ENCODE measurements at regions not wholly inside any gene's neighbourhood (a gene's known extent, or its start where the extent isn't known, plus 50 kb on each side); places are given as distances from the start of the nearest gene placed in this dataset.
"Not testable (repeated sequence)": the region's sequence is repeated elsewhere in the genome, so short reads cannot be mapped to it uniquely, and the experiment has no call there.

DNA sequence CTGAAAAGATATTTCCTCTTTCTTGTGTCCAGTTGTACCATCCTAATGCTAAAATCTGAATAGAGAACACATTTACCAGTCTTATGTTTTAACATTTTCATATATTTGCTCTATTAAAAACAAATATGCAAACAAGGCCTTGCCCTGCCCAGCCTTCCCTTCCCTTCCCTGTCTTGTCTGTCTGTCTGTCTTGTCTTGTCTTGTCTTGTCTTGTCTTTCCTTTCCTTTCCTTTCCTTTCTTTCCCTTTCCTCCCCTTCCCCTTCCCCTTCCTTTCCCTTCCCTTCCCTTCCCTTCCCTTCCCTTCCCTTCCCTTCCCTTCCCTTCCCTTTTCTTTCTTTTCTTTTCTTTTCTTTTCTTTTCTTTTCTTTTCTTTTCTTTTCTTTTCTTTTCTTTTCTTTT is 1103.5 kb downstream of the STIM2 start:
- no peak for DNase-seq (ENCODE audit: low read depth)

- no peak for DNase-seq (ENCODE audit: low read depth)
Measured at GRCh38 chr4:27966664-27967063, 1106.0 kb downstream of the STIM2 start.

- DNase-seq (ENCODE audit: low read depth): no peak
Measured at GRCh38 chr4:27973056-27973455, 1112.4 kb downstream of the STIM2 start.

GRCh38 chr4:27973700-27974099 is 1113.1 kb downstream of the STIM2 start:
- DNase-seq (ENCODE audit: low read depth): no peak

DNA sequence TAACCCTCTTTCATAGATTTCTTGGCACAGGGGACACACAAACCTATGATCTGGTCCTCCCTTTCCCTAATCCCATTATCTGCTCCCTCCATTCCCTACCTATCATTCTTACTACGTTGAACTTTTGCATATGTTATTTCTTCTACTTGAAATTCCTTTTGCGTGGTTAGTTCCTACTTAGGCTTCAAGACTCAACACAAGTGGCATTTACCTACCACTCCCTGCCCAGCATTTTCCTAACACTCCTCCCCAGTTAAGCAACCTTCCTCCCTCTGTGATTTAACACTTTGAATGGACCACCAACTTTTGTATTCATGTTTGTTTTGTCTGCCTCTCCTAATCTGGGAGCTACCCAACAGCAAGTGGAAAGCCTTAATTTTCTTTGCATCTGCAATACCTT is 1113.7 kb downstream of the STIM2 start:
- DNase-seq (ENCODE audit: low read depth): no peak

DNA sequence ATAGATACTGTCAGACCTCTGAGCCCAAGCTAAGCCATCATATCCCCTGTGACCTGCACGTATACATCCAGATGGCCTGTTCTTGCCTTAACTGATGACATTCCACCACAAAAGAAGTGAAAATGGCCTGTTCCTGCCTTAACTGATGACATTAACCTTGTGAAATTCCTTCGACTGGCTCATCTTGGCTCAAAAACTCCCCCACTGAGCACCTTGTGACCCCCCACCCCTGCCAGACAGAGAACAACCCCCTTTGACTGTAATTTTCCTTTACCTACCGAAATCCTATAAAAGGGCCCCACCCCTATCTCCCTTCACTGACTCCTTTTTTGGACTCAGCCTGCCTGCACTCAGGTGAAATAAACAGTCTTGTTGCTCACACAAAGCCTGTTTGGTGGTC is 1114.2 kb downstream of the STIM2 start:
- not testable (repeated sequence) for DNase-seq (ENCODE audit: low read depth)

DNA sequence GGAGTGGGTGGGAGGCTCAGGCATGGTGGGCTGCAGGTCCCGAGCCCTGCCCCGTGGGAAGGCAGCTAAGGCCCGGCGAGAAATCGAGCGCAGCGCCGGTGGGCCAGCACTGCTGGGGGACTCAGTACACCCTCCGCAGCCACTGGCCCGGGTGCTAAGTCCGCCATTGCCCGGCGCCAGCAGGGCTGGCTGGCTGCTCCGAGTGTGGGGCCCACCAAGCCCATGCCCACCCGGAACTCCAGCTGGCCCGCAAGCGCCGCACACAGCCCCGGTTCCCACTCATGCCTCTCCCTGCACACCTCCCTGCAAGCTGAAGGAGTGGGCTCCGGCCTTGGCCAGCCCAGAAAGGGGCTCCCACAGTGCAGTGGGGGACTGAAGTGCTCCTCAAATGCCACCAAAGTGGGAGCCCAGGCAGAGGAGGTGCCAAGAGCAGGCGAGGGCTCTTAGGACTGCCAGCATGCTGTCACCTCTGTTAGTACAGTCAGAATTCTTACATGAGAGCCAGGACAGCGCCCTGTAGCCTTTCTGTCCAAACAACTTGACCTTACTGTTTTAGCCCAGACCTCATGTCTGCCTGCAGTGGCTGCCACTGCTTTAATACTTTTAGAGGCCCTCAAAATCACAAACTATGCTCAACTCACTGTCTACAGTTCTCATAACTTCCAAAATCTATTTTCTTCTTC is 1117.9 kb downstream of the STIM2 start:
- DNase-seq (ENCODE audit: low read depth): not testable (repeated sequence)

- DNase-seq (ENCODE audit: low read depth): no peak
Measured at GRCh38 chr4:27985522-27985921, 1124.9 kb downstream of the STIM2 start.

DNA sequence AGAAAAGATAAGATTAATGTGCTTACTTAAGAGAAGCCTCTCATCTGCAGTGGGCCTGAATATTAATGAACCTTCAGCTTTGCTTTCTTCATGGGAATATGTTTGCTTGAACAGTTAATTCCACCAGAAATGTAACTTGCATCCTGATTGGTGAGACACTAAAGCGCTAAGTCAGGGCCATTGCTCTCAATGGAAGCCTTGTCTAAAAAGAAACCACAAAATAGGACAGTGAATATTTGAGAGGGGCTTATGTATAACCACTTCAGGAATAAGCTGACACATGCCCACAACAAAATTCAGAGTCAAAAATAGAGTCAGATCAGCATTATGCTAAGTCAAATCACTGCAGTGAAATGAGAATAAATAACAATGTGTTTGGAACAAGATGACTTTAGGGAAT is 1125.8 kb downstream of the STIM2 start:
- no peak for DNase-seq (ENCODE audit: low read depth)

- DNase-seq (ENCODE audit: low read depth): no peak
Measured at GRCh38 chr4:28001698-28002097, 1141.1 kb downstream of the STIM2 start.

- DNase-seq (ENCODE audit: low read depth): no peak
Measured at GRCh38 chr4:28004520-28004919, 1143.9 kb downstream of the STIM2 start.

DNA sequence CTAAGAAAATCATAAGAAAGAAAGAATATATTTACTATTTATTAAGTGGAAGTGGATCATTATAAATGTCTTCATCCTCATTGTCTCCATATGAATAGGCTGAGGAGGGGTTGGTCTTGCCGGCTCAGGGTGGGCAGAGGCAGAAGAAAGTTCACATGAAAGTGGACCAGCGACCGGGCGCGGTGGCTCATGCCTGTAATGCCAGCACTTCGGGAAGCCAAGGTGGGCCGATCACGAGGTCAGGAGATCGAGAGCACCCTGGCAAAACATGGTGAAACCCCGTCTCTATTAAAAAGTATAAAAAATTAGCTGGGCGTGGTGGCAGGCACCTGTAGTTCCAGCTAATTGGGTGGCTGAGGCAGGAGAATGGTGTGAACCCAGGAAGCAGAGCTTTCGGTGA is 1145.4 kb downstream of the STIM2 start:
- no peak for DNase-seq (ENCODE audit: low read depth)

- DNase-seq (ENCODE audit: low read depth): no peak
Measured at GRCh38 chr4:28007693-28008092, 1147.1 kb downstream of the STIM2 start.

DNA sequence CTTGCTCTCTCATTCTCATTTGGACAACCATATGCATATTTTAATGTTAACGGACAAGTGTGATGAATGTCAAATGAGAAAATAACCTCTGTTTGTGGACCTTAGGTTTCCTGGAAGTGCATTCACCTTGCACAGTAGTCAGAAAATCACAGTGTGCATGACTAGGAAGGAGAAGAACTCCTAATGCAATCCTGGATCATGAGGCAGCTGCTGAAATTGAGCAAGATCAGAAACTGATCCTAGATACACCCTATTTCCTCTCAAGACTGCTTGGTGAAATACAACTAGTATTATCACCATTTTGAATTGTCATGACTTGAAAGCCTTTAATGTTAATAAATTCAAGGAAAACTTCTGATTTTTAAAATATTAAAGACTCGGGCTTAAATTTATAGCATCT is 1148.9 kb downstream of the STIM2 start:
- DNase-seq (ENCODE audit: low read depth): no peak

- DNase-seq (ENCODE audit: low read depth): no peak
Measured at GRCh38 chr4:28010577-28011240, 1150.1 kb downstream of the STIM2 start.

DNA sequence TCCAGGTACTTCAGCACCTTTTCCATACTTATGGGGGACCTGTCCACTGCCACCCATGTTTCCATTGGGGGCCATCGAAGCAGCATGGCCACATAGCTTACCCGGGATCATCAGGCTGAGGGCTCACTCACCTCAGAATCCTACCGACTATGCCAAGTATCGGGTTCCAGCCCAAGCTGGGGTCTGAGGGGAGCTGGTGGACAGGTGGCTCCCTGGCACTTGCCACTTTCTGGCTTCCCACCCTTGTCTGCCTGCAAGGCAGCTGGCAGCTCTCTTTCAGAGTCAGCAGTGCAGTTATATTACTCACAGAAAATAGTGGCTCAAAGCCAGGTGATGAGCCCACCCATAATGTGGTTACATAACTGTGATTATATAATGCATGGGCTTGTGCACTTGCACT is 1153.8 kb downstream of the STIM2 start:
- DNase-seq (ENCODE audit: low read depth): no peak

GRCh38 chr4:28015996-28016395 is 1155.4 kb downstream of the STIM2 start:
- DNase-seq (ENCODE audit: low read depth): no peak

- DNase-seq (ENCODE audit: low read depth): not testable (repeated sequence)
Measured at GRCh38 chr4:28038253-28038652, 1177.6 kb downstream of the STIM2 start.

- DNase-seq (ENCODE audit: low read depth): no peak
Measured at GRCh38 chr4:28062562-28062961, 1201.9 kb downstream of the STIM2 start.

DNA sequence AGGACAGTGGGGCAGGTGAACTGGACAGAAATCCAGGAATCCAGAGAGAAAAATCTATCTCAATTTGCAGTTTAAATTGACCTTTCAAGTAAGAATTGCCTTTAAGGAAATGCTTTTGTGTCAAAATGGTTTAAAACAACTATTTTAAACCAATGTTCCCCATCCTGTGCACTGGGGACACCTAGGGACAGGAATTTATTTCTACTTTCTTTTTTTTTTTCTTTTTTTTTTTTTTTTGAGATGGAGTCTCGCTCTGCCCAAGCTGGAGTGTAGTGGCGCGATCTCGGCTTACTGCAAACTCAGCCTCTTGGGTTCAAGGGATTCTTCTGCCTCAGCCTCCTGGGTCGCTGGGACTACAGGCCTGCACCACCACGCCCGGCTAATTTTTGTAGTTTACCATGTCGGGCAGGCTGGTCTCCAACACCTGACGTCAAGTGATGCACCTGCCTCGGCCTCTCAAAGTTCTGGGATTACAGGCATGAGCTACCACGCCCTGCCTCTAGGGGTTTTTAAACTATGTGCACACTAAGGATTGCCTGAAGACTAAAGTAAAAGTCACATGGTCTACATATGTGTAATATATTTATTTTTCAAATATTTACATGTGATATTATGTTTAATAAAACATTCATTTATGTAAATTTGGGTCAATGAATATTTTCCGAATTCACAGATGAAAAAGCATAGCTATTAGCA is 1213.4 kb downstream of the STIM2 start:
- no peak for DNase-seq (ENCODE audit: low read depth)

DNA sequence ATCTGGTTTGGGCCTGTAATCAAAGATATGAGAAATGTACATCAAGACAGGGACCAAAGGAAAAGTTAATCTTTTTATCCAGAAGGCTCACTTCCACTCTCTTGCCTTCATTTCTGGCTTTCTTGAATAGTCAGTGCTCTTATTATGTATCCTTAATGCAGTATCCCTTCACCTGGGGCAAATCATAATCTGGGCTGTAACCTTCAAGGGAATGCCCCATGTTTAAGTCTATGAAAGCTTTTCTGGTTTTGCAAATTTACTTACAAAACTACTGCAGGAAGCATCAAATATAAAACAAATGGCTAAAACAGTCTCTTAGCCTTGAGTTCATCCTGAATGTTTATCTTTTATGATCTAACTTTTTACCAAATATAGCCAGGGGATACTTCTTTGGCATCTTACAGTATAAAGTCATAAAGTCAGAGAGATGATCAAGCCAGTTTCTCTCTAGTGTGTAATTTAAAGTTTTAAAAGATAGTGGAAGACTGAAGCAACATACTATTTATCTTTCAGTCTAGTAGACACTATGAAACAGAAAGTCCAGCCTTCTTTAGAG is 1214.8 kb downstream of the STIM2 start:
- DNase-seq (ENCODE audit: low read depth): no peak

GRCh38 chr4:28077203-28077602 is 1216.6 kb downstream of the STIM2 start:
- DNase-seq (ENCODE audit: low read depth): not testable (repeated sequence)
